GM12878 (cell line): ENCODE measurements at regions not wholly inside any gene's neighbourhood (a gene's known extent, or its start where the extent isn't known, plus 50 kb on each side); places are given as distances from the start of the nearest gene placed in this dataset.

Source experiments
- ATAC-seq: fragments of 200-7000 bp; cut with Tn5 transposase; 3 replicates; pipeline ENCODE4 v1.9.1; 2020; ENCODE audit warnings: mild to moderate bottlenecking, moderate library complexity
- BruUV-seq: library from RNA; stranded (reverse); fragments of 400-500 nt; replicated peaks from 2 replicates; lab custom pipeline; 2021; lab: Mats Ljungman, UMichigan
- CTCF ChIA-PET: fragments of 300-600 bp; sonication (Branson Sonifier 250); formaldehyde crosslinking; extraction: SDS; loops from one replicate; lab custom pipeline; 2021; ENCODE audit warnings: inconsistent platforms; lab: Yijun Ruan, JAX
- POLR2A ChIA-PET: fragments of 350-600 bp; formaldehyde crosslinking; extraction: SDS; loops from one replicate; lab custom pipeline; 2021; ENCODE audit warnings: inconsistent platforms; lab: Charles Lee
- RAD21 ChIA-PET: fragments of 300-600 bp; sonication (Branson Sonifier 250); formaldehyde crosslinking; loops from one replicate; lab custom pipeline; 2023; ENCODE audit warnings: antibody characterized with exemption; ENCODE audit not compliant: unreplicated experiment; lab: Charles Lee
- SMC1A ChIA-PET: fragments of 300-600 bp; sonication (Branson Sonifier 250); formaldehyde crosslinking; loops from one replicate; lab custom pipeline; 2023; ENCODE audit not compliant: unreplicated experiment, uncharacterized antibody; lab: Charles Lee
- DNase-seq: peaks from one replicate; pipeline ENCODE4 v3.0.0-alpha.2; 2011; ENCODE audit warnings: low read depth, low spot score
- FAIRE-seq: peaks from 3 replicates; lab custom pipeline; 2011; peaks lifted over from hg19 to GRCh38; lab: Jason Lieb, UNC
- H2AFZ ChIP-seq: 2 replicates; pipeline ENCODE4 v1.6.0; 2011; ENCODE audit warnings: low read depth, low read length, control low read depth; ENCODE audit not compliant: control insufficient read depth
- H3K27ac ChIP-seq: 2 replicates; pipeline ENCODE4 v1.5.1; 2011; ENCODE audit warnings: control low read depth; ENCODE audit not compliant: control insufficient read depth, insufficient read depth
- H3K27me3 ChIP-seq, 2 experiments: replicated peaks in 1 of 2; 2 replicates each; pipeline versions ENCODE4 v1.6.0 to v1.6.1; 2011; ENCODE audit warnings: low read length in 1 of 2; ENCODE audit not compliant: control insufficient read depth in 2 of 2, insufficient read depth in 2 of 2
- H3K36me3 ChIP-seq, 2 experiments: 2 replicates each; pipeline ENCODE4 v1.5.1; 2011; ENCODE audit warnings: low read length in 1 of 2; ENCODE audit not compliant: control insufficient read depth in 2 of 2, insufficient read depth in 2 of 2
- H3K4me1 ChIP-seq: 2 replicates; pipeline ENCODE4 v1.6.1; 2011; ENCODE audit warnings: mild to moderate bottlenecking, low read length, moderate library complexity, mixed read lengths; ENCODE audit not compliant: control insufficient read depth, insufficient read depth
- H3K4me2 ChIP-seq: 2 replicates; pipeline ENCODE4 v1.6.0; 2011; ENCODE audit warnings: control low read depth; ENCODE audit not compliant: control insufficient read depth, insufficient read depth
- H3K4me3 ChIP-seq: fragments of 200-600 bp; sonication (generic); 2 replicates; pipeline ENCODE4 v1.5.1; 2016
- H3K79me2 ChIP-seq: 2 replicates; pipeline ENCODE4 v1.6.0; 2011; ENCODE audit warnings: low read length; ENCODE audit not compliant: control insufficient read depth, insufficient read depth
- H3K9ac ChIP-seq: 2 replicates; pipeline ENCODE4 v1.8.0; 2011; ENCODE audit warnings: low read length, control low read depth, mixed read lengths; ENCODE audit not compliant: control insufficient read depth, insufficient read depth
- H3K9me3 ChIP-seq: replicated peaks from 3 replicates; pipeline ENCODE4 v1.5.1; 2011; ENCODE audit warnings: mild to moderate bottlenecking, low read length; ENCODE audit not compliant: control insufficient read depth, insufficient read depth
- H4K20me1 ChIP-seq: 2 replicates; pipeline ENCODE4 v1.6.0; 2011; ENCODE audit not compliant: control insufficient read depth, insufficient read depth
- CBX5 ChIP-seq: sonication (generic); IDR thresholded peaks from 2 replicates; pipeline ENCODE4 v1.6.1; 2016; ENCODE audit warnings: low read depth, moderate library complexity, mild to moderate bottlenecking, inconsistent platforms
- DPF2 ChIP-seq: fragments of 450-650 bp; IDR thresholded peaks from 2 replicates; pipeline ENCODE4 v1.6.1; 2017; ENCODE audit warnings: mild to moderate bottlenecking
- ELK1 ChIP-seq: IDR thresholded peaks from 2 replicates; pipeline ENCODE4 v1.6.1; 2012; ENCODE audit warnings: low read depth, low read length, improper control_type of control experiment
- EZH2 ChIP-seq: IDR thresholded peaks from 2 replicates; pipeline ENCODE4 v1.6.1; 2012; ENCODE audit warnings: low read depth, mild to moderate bottlenecking, control low read depth, inconsistent platforms, low read length, borderline replicate concordance; ENCODE audit not compliant: control insufficient read depth
- GABPA ChIP-seq: IDR thresholded peaks from 2 replicates; pipeline ENCODE4 v1.6.1; 2014; ENCODE audit warnings: antibody characterized with exemption, low read depth, mild to moderate bottlenecking, inconsistent platforms
- IRF5 ChIP-seq: fragments of 450-650 bp; IDR thresholded peaks from 2 replicates; pipeline ENCODE4 v1.6.1; 2017; ENCODE audit warnings: borderline replicate concordance
- NFXL1 ChIP-seq: fragments of 450-650 bp; IDR thresholded peaks from 2 replicates; pipeline ENCODE4 v1.6.1; 2017; ENCODE audit warnings: antibody characterized with exemption, mild to moderate bottlenecking, borderline replicate concordance
- PML ChIP-seq: IDR thresholded peaks from 2 replicates; pipeline ENCODE4 v1.6.1; 2012; ENCODE audit warnings: low read length, inconsistent platforms
- RELA ChIP-seq: fragments of 450-650 bp; IDR thresholded peaks from 2 replicates; pipeline ENCODE4 v1.8.0; 2014; ENCODE audit warnings: borderline replicate concordance; ENCODE audit not compliant: partially characterized antibody
- SIN3A ChIP-seq: IDR thresholded peaks from 2 replicates; pipeline ENCODE4 v1.6.1; 2012; ENCODE audit warnings: low read depth, low read length, improper control_type of control experiment
- SREBF2 ChIP-seq: IDR thresholded peaks from 2 replicates; pipeline ENCODE4 v1.6.1; 2012; ENCODE audit warnings: mild to moderate bottlenecking, low read length
- TAF1 ChIP-seq: IDR thresholded peaks from 2 replicates; pipeline ENCODE4 v1.6.1; 2011; ENCODE audit warnings: mild to moderate bottlenecking, low read depth, low read length, borderline replicate concordance
- TCF12 ChIP-seq: IDR thresholded peaks from 2 replicates; pipeline ENCODE4 v1.6.1; 2011; ENCODE audit warnings: low read depth, mild to moderate bottlenecking, low read length
- WRNIP1 ChIP-seq: IDR thresholded peaks from 2 replicates; pipeline ENCODE4 v1.6.1; 2011; ENCODE audit warnings: low read depth, low read length, improper control_type of control experiment, borderline replicate concordance
- WGBS: methylation state at CpG from one replicate; pipeline ENCODE4 v1.1.6; 2016; ENCODE audit warnings: low lambda C conversion rate; ENCODE audit not compliant: insufficient replicate concordance, insufficient coverage; ENCODE audit errors: missing lambda C conversion rate; 5-methylcytosine and 5-hydroxymethylcytosine counted together
- in situ Hi-C: fragments of 300-500 bp; cut with MboI; formaldehyde crosslinking; loops from 9 replicates; pipeline ENCODE4 v1.14.3; 2018; ENCODE audit warnings: mixed read lengths
- intact Hi-C: fragments of 100-400 bp; cut with micrococcal nuclease; formaldehyde crosslinking; loops from one replicate; pipeline ENCODE4 v1.14.2; 2022; ENCODE audit not compliant: unreplicated experiment

- CTCF ChIA-PET = no interaction called here
Observed at GRCh38 chr12:24175929-24176328, 226.5 kb upstream of the SOX5 start.

GRCh38 chr12:24175284-24175683 is 225.8 kb upstream of the SOX5 start:
- no peak overlapping the region for H3K4me2 ChIP-seq
- ChIA-PET POLR2A (interaction anchor here (1.1 kb wide), 1 partner anchor 19 kb away, joined by 3 read pairs; no protein-coding TSS in a partner anchor), SMC1A (interaction anchor here (0.6 to 1.4 kb wide), 5 partner anchors 18 to 694 kb away, joined by 3 to 7 read pairs (median 4); no protein-coding TSS in a partner anchor)
- no peaks in the 10 kb centered on the region; the same call in 2 of the 3 replicates for H3K9me3 ChIP-seq
- in situ Hi-C loops = no loop called here
- no peaks in the 10 kb centered on the region for H3K79me2 ChIP-seq
- no peaks in the 10 kb centered on the region for H3K36me3 ChIP-seq
- H3K9ac ChIP-seq = no peak overlapping the region
- TF ChIP-seq TAF1 (no peak), NFXL1 (no peak), IRF5 (no peak), CBX5 (no peak), WRNIP1 (no peak), PML (no peak), EZH2 (no peak), GABPA (no peak), DPF2 (no peak), RELA (no peak), SREBF2 (no peak)
- TF ChIP-seq, all 136 proteins: peak for 0
- DNase-seq = no peak
- 36% methylated on average over 2 of the region's 2 CpGs for WGBS
- Histone ChIP-seq H3K4me1 (peaks cover 20% of the 10 kb centered on the region), H3K4me3 (no peak overlapping the region), H2AFZ (no peak overlapping the region), H4K20me1 (no peaks in the 10 kb centered on the region), H3K27ac (no peak overlapping the region), H3K27me3 (no peaks in the 10 kb centered on the region)
- no peak for FAIRE-seq
- intact Hi-C loops = loop anchor here (5.0 kb wide), 1 partner anchor 662 kb away; no protein-coding TSS in a partner anchor
- no peak for ATAC-seq
- BruUV-seq = no TSS peak
- ChIA-PET RAD21 (no interaction called here), CTCF (no interaction called here)

More at GRCh38 chr12:24175929-24176328, 226.5 kb upstream of the SOX5 start:
- no TSS peak for BruUV-seq
- Histone ChIP-seq H3K4me3 (no peak overlapping the region), H3K9ac (no peak overlapping the region), H2AFZ (no peak overlapping the region), H3K4me1 (peaks cover 17% of the 10 kb centered on the region), H3K36me3 (no peaks in the 10 kb centered on the region), H3K79me2 (no peaks in the 10 kb centered on the region), H3K27ac (no peak overlapping the region), H3K4me2 (no peak overlapping the region), H3K27me3 (no peaks in the 10 kb centered on the region), H4K20me1 (no peaks in the 10 kb centered on the region), H3K9me3 (no peaks in the 10 kb centered on the region)
- RAD21 ChIA-PET = no interaction called here
- DNase-seq = no peak
- SMC1A ChIA-PET = interaction anchor here (3.0 kb wide), 1 partner anchor 25 kb away, joined by 12 read pairs; no protein-coding TSS in a partner anchor
- POLR2A ChIA-PET = no interaction called here
- 67% methylated on average over 4 of the region's 4 CpGs for WGBS
- TF ChIP-seq ELK1 (no peak), SIN3A (no peak), TCF12 (no peak), NFXL1 (no peak)
- ATAC-seq = no peak
- no peak for FAIRE-seq
- in situ Hi-C loops (no loop called here), intact Hi-C loops (loop anchor here (5.0 kb wide), 1 partner anchor 661 kb away; no protein-coding TSS in a partner anchor)
